IPS DF 6.9 (cell line): ENCODE measurements at regions not wholly inside any gene's neighbourhood (a gene's known extent, or its start where the extent isn't known, plus 50 kb on each side); places are given as distances from the start of the nearest gene placed in this dataset.

Experiments used
- DNase-seq: peaks from one replicate; pipeline ENCODE4 v3.0.0-alpha.2; 2013; ENCODE audit warnings: low read depth, low spot score
- H3K27ac ChIP-seq: one replicate; pipeline ENCODE4 v1.5.1; 2013; ENCODE audit warnings: low read length, control low read depth
- H3K27me3 ChIP-seq: 2 replicates; pipeline ENCODE4 v1.6.1; 2013; ENCODE audit warnings: mild to moderate bottlenecking, low read length; ENCODE audit not compliant: control insufficient read depth, insufficient read depth
- H3K36me3 ChIP-seq: 2 replicates; pipeline ENCODE4 v1.6.1; 2013; ENCODE audit warnings: low read length; ENCODE audit not compliant: control insufficient read depth, insufficient read depth
- H3K4me1 ChIP-seq: 2 replicates; pipeline ENCODE4 v1.6.1; 2013; ENCODE audit warnings: low read length; ENCODE audit not compliant: control insufficient read depth, insufficient read depth
- H3K4me3 ChIP-seq: 2 replicates; pipeline ENCODE4 v1.5.1; 2013; ENCODE audit warnings: mild to moderate bottlenecking, low read length
- H3K9me3 ChIP-seq: 2 replicates; pipeline ENCODE4 v1.6.1; 2013; ENCODE audit warnings: low read length, inconsistent platforms; ENCODE audit not compliant: control insufficient read depth, insufficient read depth
- WGBS: extraction: QIAGEN DNeasy Blood & Tissue Kit; methylation state at CpG from one replicate; pipeline ENCODE4 v1.1.7; 2013; ENCODE audit warnings: mixed read lengths, missing lambda C conversion rate; ENCODE audit not compliant: insufficient read length, insufficient coverage; 5-methylcytosine and 5-hydroxymethylcytosine counted together

DNA sequence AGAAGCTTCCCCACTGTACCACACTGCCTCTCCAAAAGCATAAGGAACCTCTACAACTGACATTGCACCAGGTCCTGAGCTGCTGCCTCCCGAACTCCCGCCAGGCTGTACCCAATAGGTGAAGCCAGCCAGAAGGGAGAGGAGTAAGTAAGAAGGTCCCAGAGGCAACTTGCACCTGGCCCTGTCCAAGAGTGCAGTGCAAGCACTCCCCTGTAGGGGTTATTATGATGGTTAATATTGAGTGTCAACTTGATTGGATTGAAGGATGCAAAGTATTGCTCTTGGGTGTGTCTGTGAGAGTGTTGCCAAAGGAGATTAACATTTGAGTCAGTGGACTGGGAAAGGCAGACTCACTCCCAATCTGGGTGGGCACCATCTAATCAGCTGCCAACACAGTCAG is 879.3 kb upstream of the SLIT2 start:
- no peak overlapping the region for H3K27ac ChIP-seq
- no peaks in the 10 kb centered on the region for H3K36me3 ChIP-seq
- WGBS, result no CpG with 5 or more reads among the region's 2 CpGs
- no peaks in the 10 kb centered on the region for H3K9me3 ChIP-seq
- no peak overlapping the region for H3K4me3 ChIP-seq
- H3K4me1 ChIP-seq, result no peaks in the 10 kb centered on the region
- no peaks in the 10 kb centered on the region for H3K27me3 ChIP-seq
- no peak for DNase-seq

DNA sequence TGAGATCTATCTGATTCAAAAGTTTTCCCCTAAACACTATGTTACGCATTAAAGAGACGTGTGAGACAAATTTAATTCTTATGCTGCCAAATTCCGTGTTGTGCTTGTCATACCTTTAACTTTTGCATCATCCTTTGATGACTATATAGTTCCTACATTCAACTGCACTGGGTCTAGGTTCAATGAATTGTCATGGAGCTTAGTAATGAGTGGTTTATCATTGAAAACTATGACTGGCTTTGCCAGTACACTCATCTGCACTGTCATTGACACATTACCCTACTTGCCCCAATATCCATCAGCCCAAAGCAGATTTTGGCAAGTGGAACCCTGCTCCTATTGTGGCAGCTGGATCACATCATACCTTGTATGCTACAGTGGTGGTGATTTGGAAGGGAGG is 882.9 kb upstream of the SLIT2 start:
- Histone ChIP-seq H3K36me3 (no peaks in the 10 kb centered on the region), H3K4me1 (no peaks in the 10 kb centered on the region), H3K27ac (no peak overlapping the region), H3K9me3 (no peaks in the 10 kb centered on the region), H3K4me3 (no peak overlapping the region), H3K27me3 (no peaks in the 10 kb centered on the region)
- no CpG with 5 or more reads among the region's 3 CpGs for WGBS
- no peak for DNase-seq

DNA sequence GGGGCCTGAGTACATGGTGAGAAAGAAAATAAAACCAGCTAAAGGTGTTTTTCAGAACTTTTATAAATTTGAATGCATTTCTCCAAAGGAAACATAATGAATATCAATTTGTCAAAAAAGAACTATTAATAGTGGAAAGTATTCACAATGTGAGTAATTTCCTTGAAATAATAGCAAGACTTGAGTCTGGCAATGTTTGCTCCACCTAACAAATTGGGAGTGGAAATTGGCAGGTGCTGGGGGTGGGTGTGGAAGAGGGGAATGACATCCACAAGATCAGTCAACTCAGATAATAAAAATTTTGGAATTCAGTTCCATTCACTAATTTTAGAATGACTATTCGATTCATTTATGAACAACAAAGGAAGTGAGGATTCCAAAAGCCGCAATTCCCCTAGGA is 884.8 kb upstream of the SLIT2 start:
- H3K36me3 ChIP-seq, result no peaks in the 10 kb centered on the region
- H3K4me3 ChIP-seq, result no peak overlapping the region
- no peak overlapping the region for H3K27ac ChIP-seq
- no peaks in the 10 kb centered on the region for H3K4me1 ChIP-seq
- DNase-seq, result no peak
- WGBS, result no CpG with 5 or more reads among the region's 2 CpGs
- H3K27me3 ChIP-seq, result no peaks in the 10 kb centered on the region
- no peaks in the 10 kb centered on the region for H3K9me3 ChIP-seq

DNA sequence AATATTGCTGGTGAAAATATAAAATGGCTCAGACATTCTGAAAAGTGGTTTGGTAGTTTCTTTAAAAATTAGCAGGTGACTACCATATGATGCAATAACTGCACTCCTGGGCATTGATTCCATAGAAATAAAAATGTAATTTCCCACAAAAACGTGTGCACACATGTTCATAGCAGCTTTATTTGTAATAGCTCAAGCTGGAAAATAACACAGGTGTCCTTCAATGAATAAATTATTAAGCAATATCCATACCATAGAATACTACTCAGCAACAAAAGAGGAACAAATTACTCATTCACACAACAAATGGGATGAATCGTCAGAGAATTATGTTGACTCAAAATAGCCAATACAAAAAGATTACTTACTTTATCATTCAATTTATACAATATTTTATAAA is 893.7 kb upstream of the SLIT2 start:
- Histone ChIP-seq H3K4me1 (no peaks in the 10 kb centered on the region), H3K4me3 (no peak overlapping the region), H3K9me3 (no peaks in the 10 kb centered on the region), H3K27me3 (no peaks in the 10 kb centered on the region), H3K27ac (no peak overlapping the region), H3K36me3 (no peaks in the 10 kb centered on the region)
- WGBS, result no CpG with 5 or more reads among the region's 2 CpGs
- no peak for DNase-seq

DNA sequence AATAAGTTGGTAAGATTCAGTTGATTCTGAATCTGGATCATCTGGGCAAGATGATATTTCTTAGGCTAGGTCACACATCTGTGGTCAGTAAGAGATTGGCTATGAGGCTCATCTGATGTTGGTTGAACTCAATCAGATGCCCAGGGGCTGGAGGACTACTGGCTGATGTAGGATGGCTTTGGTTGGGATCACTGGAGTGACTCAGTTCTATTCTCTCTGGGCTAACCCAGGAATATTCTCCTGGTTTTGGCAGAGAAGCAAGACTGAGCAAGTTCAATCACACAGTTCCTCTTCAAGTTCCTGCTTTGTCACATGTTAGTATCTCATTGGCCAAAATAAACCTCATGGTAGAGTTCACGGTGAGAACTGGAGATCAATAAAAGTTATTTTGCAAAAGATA is 902.3 kb upstream of the SLIT2 start:
- Histone ChIP-seq H3K4me3 (no peak overlapping the region), H3K9me3 (no peaks in the 10 kb centered on the region), H3K27ac (no peak overlapping the region), H3K4me1 (no peaks in the 10 kb centered on the region), H3K27me3 (no peaks in the 10 kb centered on the region), H3K36me3 (no peaks in the 10 kb centered on the region)
- DNase-seq, result no peak
- WGBS, result no CpG with 5 or more reads among the region's 1 CpG

DNA sequence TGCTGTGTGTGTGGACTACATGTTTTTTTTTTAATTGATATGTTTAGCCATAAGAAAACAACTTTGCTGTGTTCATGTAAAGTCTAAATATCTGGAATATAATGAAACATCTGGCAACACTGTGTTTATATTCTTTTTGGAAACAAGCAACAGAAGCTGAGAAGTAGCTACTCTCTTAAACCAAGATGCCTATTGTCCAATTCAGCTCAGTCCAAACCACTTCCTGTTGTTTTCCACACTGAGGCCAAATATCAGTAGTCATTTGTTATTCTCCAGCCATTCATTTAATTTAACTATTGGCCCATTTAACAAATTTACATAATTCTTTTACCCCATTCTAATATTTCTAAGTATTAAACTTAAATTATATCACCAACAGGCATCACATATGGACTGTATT is 903.0 kb upstream of the SLIT2 start:
- no peak for DNase-seq
- no peaks in the 10 kb centered on the region for H3K36me3 ChIP-seq
- no peaks in the 10 kb centered on the region for H3K4me1 ChIP-seq
- H3K4me3 ChIP-seq, result no peak overlapping the region
- no peak overlapping the region for H3K27ac ChIP-seq
- H3K9me3 ChIP-seq, result no peaks in the 10 kb centered on the region
- no peaks in the 10 kb centered on the region for H3K27me3 ChIP-seq

DNA sequence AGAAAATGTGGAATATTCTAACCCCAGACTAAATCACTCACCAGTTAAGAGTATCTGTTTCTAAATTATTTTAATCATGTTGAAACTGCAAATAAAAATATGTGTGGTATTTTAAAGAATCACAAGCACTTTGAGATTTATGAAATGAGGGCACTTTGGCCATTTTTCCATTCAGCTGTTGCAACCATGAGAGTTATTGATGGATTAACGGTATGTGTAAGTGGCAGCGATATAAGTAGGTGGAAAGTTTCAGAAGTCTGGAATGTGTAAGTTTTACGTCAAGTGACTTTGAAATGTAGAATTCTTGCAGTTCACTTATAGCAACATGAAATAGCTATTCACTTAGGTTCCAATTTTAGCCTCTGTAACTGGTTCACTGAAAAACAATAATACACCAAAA is 905.1 kb upstream of the SLIT2 start:
- no peaks in the 10 kb centered on the region for H3K9me3 ChIP-seq
- H3K4me1 ChIP-seq, result no peaks in the 10 kb centered on the region
- DNase-seq, result no peak
- H3K27me3 ChIP-seq, result no peaks in the 10 kb centered on the region
- no peak overlapping the region for H3K4me3 ChIP-seq
- no peak overlapping the region for H3K27ac ChIP-seq
- no CpG with 5 or more reads among the region's 3 CpGs for WGBS
- no peaks in the 10 kb centered on the region for H3K36me3 ChIP-seq

DNA sequence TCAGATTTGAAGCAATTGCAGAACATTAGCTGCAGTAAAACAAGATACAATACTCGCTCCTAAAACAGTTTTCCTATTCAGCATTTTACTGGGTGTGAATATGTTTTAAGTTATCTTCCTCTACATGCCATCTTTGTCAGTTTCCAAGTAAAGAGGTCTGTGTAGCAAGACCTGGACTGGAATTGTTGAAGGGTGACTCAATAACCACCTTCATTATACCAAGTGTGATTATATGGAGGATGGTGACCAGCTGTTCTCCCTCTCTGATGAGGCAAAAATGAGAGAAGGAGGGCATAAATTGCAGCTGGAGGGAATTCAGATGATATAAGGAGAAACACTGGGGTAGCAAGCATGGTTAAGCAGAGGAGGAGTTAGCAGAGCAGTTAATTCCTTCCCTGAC is 922.1 kb upstream of the SLIT2 start:
- Histone ChIP-seq H3K4me3 (no peak overlapping the region), H3K4me1 (no peaks in the 10 kb centered on the region), H3K36me3 (no peaks in the 10 kb centered on the region), H3K9me3 (no peaks in the 10 kb centered on the region), H3K27me3 (no peaks in the 10 kb centered on the region), H3K27ac (no peak overlapping the region)
- DNase-seq, result no peak
- WGBS, result no CpG with 5 or more reads among the region's 1 CpG

DNA sequence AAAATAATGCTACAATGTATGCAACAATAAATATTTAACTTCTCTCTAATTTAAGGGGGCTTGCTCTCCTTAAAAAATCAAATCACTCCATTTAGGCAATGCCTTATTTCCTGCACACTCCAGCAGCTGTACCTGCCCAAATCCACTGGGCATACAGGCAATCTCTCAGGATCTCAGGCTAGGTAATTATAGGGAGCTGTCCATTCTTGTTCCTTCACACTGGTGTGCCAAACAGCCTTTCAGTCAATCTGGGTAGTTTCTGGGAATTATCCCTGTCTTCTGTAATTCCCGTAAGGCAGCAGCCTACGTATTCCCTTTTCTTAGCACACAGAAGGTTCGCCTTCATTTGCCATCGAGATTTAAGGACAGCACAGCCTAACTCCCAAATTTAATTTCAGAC is 922.6 kb upstream of the SLIT2 start:
- no CpG with 5 or more reads among the region's 4 CpGs for WGBS
- no peak overlapping the region for H3K27ac ChIP-seq
- DNase-seq, result no peak

DNA sequence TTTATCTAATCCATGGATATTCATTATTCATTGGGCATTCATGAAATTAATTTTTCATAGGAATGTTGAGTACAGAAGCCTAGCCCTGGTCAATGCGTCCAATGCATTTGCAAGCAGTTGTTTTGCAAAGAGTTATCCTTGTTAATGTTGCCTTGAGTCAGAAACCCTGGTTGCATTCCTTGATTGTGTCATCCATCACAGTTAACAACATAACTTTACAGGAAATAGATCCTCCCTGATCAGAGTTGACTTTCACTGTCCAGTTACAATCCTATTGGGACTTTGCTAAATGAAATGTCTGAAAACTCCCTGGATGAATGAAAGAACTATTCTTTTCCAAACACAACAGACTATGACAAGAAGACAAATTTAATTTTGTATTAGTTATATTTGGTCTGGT is 924.3 kb upstream of the SLIT2 start:
- WGBS, result no CpG with 5 or more reads among the region's 1 CpG
- Histone ChIP-seq H3K9me3 (no peaks in the 10 kb centered on the region), H3K27ac (no peak overlapping the region), H3K27me3 (no peaks in the 10 kb centered on the region), H3K4me3 (no peak overlapping the region), H3K4me1 (no peaks in the 10 kb centered on the region), H3K36me3 (no peaks in the 10 kb centered on the region)
- no peak for DNase-seq

More for the DNA sequence above, 922.6 kb upstream of the SLIT2 start:
- no peaks in the 10 kb centered on the region for H3K4me1 ChIP-seq
- no peaks in the 10 kb centered on the region for H3K9me3 ChIP-seq
- H3K4me3 ChIP-seq, result no peak overlapping the region
- H3K36me3 ChIP-seq, result no peaks in the 10 kb centered on the region
- no peaks in the 10 kb centered on the region for H3K27me3 ChIP-seq

DNA sequence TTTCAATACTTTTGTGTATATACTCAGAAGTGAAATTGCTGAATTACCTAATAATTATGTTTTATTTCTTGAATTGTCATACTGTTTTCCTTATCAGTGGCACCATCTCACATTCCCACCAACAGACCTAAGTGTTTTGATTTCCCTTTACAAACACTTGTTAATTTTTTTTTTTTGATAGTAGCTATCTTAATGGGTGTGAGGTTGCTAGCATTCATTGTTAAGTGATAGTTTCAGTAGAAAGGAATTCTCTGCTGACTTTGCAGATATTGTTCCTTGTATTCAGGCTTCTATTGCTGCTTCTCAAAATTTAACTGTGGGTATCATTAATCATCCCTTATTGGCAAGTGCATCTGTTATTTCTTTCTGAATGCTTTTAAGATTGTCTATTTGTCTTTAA is 927.5 kb upstream of the SLIT2 start:
- no peaks in the 10 kb centered on the region for H3K27me3 ChIP-seq
- no peak overlapping the region for H3K27ac ChIP-seq
- H3K9me3 ChIP-seq, result no peaks in the 10 kb centered on the region
- no peak for DNase-seq
- H3K36me3 ChIP-seq, result no peaks in the 10 kb centered on the region
- H3K4me1 ChIP-seq, result no peaks in the 10 kb centered on the region
- H3K4me3 ChIP-seq, result no peak overlapping the region
